SH-SY5Y (cell line): ENCODE measurements at regions not wholly inside any gene's neighbourhood (a gene's known extent, or its start where the extent isn't known, plus 50 kb on each side); places are given as distances from the start of the nearest gene placed in this dataset.

Source experiments
- GATA2 ChIP-seq: IDR thresholded peaks from 2 replicates; pipeline ENCODE4 v1.6.1; 2011; ENCODE audit warnings: mild to moderate bottlenecking, low read depth, low read length
- GATA3 ChIP-seq: IDR thresholded peaks from 2 replicates; pipeline ENCODE4 v1.6.1; 2011; ENCODE audit warnings: low read depth, mild to moderate bottlenecking, low read length, moderate library complexity

- TF ChIP-seq GATA3 (no peak), GATA2 (no peak)
Observed at GRCh38 chr3:81268526-81268925, 492.9 kb downstream of the GBE1 start.
